K562 (cell line): ENCODE measurements at regions not wholly inside any gene's neighbourhood (a gene's known extent, or its start where the extent isn't known, plus 50 kb on each side); places are given as distances from the start of the nearest gene placed in this dataset.

Experiments
- ATAC-seq: fragments of 200-7000 bp; cut with Tn5 transposase; 3 replicates; pipeline ENCODE4 v1.9.1; 2020; ENCODE audit warnings: moderate library complexity
- BruUV-seq: library from RNA; stranded (reverse); fragments of 400-500 nt; replicated peaks from 2 replicates; lab custom pipeline; 2021; lab: Mats Ljungman, UMichigan
- CTCF ChIA-PET: fragments of 300-600 bp; formaldehyde crosslinking; extraction: SDS; loops from one replicate; lab custom pipeline; 2021; ENCODE audit warnings: low intra/inter-chr PET ratio; lab: Yijun Ruan, JAX
- POLR2A ChIA-PET: fragments of 300-600, 350-650 bp; sonication (Branson Sonifier 250); formaldehyde crosslinking; extraction: SDS; loops from one replicate; lab custom pipeline; 2021; ENCODE audit warnings: antibody characterized with exemption, inconsistent platforms; lab: Yijun Ruan, JAX
- DNase-seq, 4 experiments: peaks; one replicate each; pipeline versions ENCODE4 v3.0.0 to v3.0.0-alpha.2; 2011 to 2018; ENCODE audit warnings: low spot score in 3 of 4, mixed read lengths in 3 of 4; ENCODE audit errors: extremely low read depth in 1 of 4
- FAIRE-seq: peaks from 2 replicates; lab custom pipeline; 2011; peaks lifted over from hg19 to GRCh38; lab: Jason Lieb, UNC
- H2AFZ ChIP-seq: 2 replicates; pipeline ENCODE4 v1.6.0; 2011; ENCODE audit warnings: low read depth, low read length, control low read depth, inconsistent platforms
- H3K27ac ChIP-seq: fragments of 200-600 bp; 3 replicates; pipeline ENCODE4 v1.8.0; 2011; ENCODE audit warnings: low read depth, mild to moderate bottlenecking, control low read depth, inconsistent platforms, low read length, moderate library complexity, mixed read lengths; ENCODE audit errors: extremely low read depth
- H3K27me3 ChIP-seq, 2 experiments: fragments of 300-600 bp in 1 of 2; 2 replicates in 1 of 2; 3 replicates in 1 of 2; pipeline versions ENCODE4 v1.6.0 to v1.8.0; 2011; ENCODE audit warnings: inconsistent platforms in 2 of 2, low read length in 2 of 2, mild to moderate bottlenecking in 1 of 2, mixed read lengths in 1 of 2, moderate library complexity in 1 of 2; ENCODE audit not compliant: control insufficient read depth in 2 of 2, insufficient read depth in 2 of 2
- H3K36me3 ChIP-seq: fragments of 300-600 bp; 3 replicates; pipeline ENCODE4 v1.8.0; 2011; ENCODE audit warnings: mild to moderate bottlenecking, low read length, inconsistent platforms; ENCODE audit not compliant: control insufficient read depth, insufficient read depth
- H3K4me1 ChIP-seq, 2 experiments: fragments of 200-600 bp in 1 of 2; replicated peaks in 1 of 2; 2 replicates in 1 of 2; 3 replicates in 1 of 2; pipeline versions ENCODE4 v1.5.1 to v1.8.0; 2011; ENCODE audit warnings: inconsistent platforms in 2 of 2, low read length in 2 of 2, mild to moderate bottlenecking in 1 of 2, mixed read lengths in 1 of 2, moderate library complexity in 1 of 2; ENCODE audit not compliant: control insufficient read depth in 2 of 2, insufficient read depth in 2 of 2
- H3K4me2 ChIP-seq: 2 replicates; pipeline ENCODE4 v1.6.1; 2011; ENCODE audit warnings: low read length, control low read depth, inconsistent platforms, mixed read lengths; ENCODE audit not compliant: insufficient read depth
- H3K4me3 ChIP-seq: fragments of 200-600 bp; sonication (generic), shearing (Covaris generic); 2 replicates; pipeline ENCODE4 v1.5.1; 2016; ENCODE audit warnings: control low read depth, inconsistent platforms
- H3K79me2 ChIP-seq: fragments of 200-600 bp; 3 replicates; pipeline ENCODE4 v1.8.0; 2011; ENCODE audit warnings: low read length, inconsistent platforms; ENCODE audit not compliant: control insufficient read depth, insufficient read depth
- H3K9ac ChIP-seq, 2 experiments: 2 replicates each; pipeline versions ENCODE4 v1.6.0 to v1.6.1; 2011; ENCODE audit warnings: low read depth in 2 of 2, low read length in 2 of 2, control low read depth in 1 of 2, inconsistent platforms in 1 of 2, mild to moderate bottlenecking in 1 of 2, mixed read lengths in 1 of 2; ENCODE audit not compliant: insufficient read depth in 1 of 2
- H3K9me1 ChIP-seq: one replicate; pipeline ENCODE4 v1.6.0; 2011; ENCODE audit warnings: inconsistent platforms, mild to moderate bottlenecking, low read length, moderate library complexity; ENCODE audit not compliant: control insufficient read depth, insufficient read depth
- H3K9me3 ChIP-seq: replicated peaks from 2 replicates; pipeline ENCODE4 v1.5.1; 2011; ENCODE audit warnings: low read depth, low read length, inconsistent platforms; ENCODE audit not compliant: control insufficient read depth, insufficient read depth
- H4K20me1 ChIP-seq: replicated peaks from 2 replicates; pipeline ENCODE4 v1.6.1; 2011; ENCODE audit warnings: low read length, inconsistent platforms, mixed read lengths; ENCODE audit not compliant: control insufficient read depth, insufficient read depth
- CBFB ChIP-seq: sonication (generic); formaldehyde crosslinking; IDR thresholded peaks from 2 replicates; pipeline ENCODE4 v1.4.0; 2020; ENCODE audit warnings: mild to moderate bottlenecking, missing genetic modification reagents
- HSF4 ChIP-seq: fragments of 250-450 bp; sonication (Bioruptor Pico); IDR thresholded peaks from 2 replicates; pipeline ENCODE4 v2.1.2; 2022; ENCODE audit warnings: mild to moderate bottlenecking, moderate library complexity, borderline replicate concordance
- TEAD2 ChIP-seq: fragments of 450-650 bp; IDR thresholded peaks from 2 replicates; pipeline ENCODE4 v1.6.1; 2016; ENCODE audit warnings: missing genetic modification characterization, control low read depth, missing compliant biosample characterization
- ZNF311 ChIP-seq: fragments of 250-450 bp; sonication (Bioruptor Pico); IDR thresholded peaks from 2 replicates; pipeline ENCODE4 v1.4.0; 2020; ENCODE audit warnings: mild to moderate bottlenecking, moderate library complexity
- ZNF766 ChIP-seq: fragments of 200-800 bp; sonication (Bioruptor generic); conservative IDR thresholded peaks from 2 replicates; pipeline ENCODE4 v1.6.1; 2016; ENCODE audit warnings: missing genetic modification characterization, missing compliant biosample characterization
- WGBS: fragments of 100-300 bp; shearing (Covaris generic); methylation state at CpG from one replicate; pipeline ENCODE4 v1.1.6; 2016; ENCODE audit warnings: low coverage, mixed read lengths; ENCODE audit not compliant: insufficient coverage; ENCODE audit errors: missing lambda C conversion rate; 5-methylcytosine and 5-hydroxymethylcytosine counted together
- in situ Hi-C: fragments of 300-500 bp; cut with MboI; formaldehyde crosslinking; loops from 4 replicates; pipeline ENCODE4 v1.15.0; 2018; ENCODE audit warnings: inconsistent platforms, mixed read lengths
- intact Hi-C: fragments of 100-400 bp; cut with micrococcal nuclease; formaldehyde crosslinking; loops from 2 replicates; pipeline ENCODE4 v1.14.2; 2022

- no peak for TF ChIP-seq CBFB (CRISPR knock-in tag)
Measured at GRCh38 chr10:131399981-131400380, 88.5 kb upstream of the TCERG1L start (continued).

DNA sequence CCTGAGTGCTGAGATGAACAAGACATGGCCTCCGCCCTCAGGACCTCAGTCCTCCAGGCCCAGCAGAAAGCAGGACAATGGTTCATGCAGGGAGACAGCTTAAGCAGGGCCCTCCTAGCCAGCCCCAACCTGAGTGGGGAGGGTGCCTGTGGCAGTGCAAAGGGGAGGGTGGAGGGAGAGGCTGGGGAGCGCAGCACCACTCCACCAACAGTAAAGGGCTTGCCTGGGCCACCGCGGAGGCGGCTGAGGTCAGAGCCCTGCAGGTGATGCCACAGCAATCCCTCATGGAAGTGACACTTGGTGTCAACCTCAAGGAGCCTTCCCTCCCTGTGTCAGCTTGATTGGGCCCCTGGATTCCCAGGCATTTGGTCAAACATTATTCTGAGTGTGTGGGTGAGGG lies 89.0 kb upstream of the TCERG1L start:
- in situ Hi-C loops = no loop called here

More for the DNA sequence above, 89.0 kb upstream of the TCERG1L start:
- ChIA-PET CTCF (no interaction called here), POLR2A (no interaction called here)
- H3K4me2 ChIP-seq = no peak overlapping the region
- H4K20me1 ChIP-seq = no peaks in the 10 kb centered on the region
- FAIRE-seq (no peak), ATAC-seq (no peak), DNase-seq (no peak)
- 0% methylated on average over 3 of the region's 5 CpGs for WGBS
- no peak overlapping the region for H2AFZ ChIP-seq
- no peaks in the 10 kb centered on the region for H3K9me3 ChIP-seq
- intact Hi-C loops = no loop called here
- H3K36me3 ChIP-seq = no peaks in the 10 kb centered on the region
- H3K9ac ChIP-seq = no peak overlapping the region
- BruUV-seq = no TSS peak
- no peak overlapping the region for H3K27ac ChIP-seq
- no peak overlapping the region for H3K4me3 ChIP-seq
- H3K9me1 ChIP-seq = no peaks in the 10 kb centered on the region
- H3K4me1 ChIP-seq = no peaks in the 10 kb centered on the region
- TF ChIP-seq ZNF766 (CRISPR knock-in tag) (no peak), ZNF311 (no peak), TEAD2 (tag) (no peak), HSF4 (CRISPR knock-in tag) (no peak)
- H3K27me3 ChIP-seq = peaks cover 0 to 15% of the 10 kb centered on the region in 2 experiments; a peak in 2 of 5 replicates
- H3K79me2 ChIP-seq = no peaks in the 10 kb centered on the region
